HG02610 (cell line): ENCODE measurements at regions not wholly inside any gene's neighbourhood (a gene's known extent, or its start where the extent isn't known, plus 50 kb on each side); places are given as distances from the start of the nearest gene placed in this dataset.
"Not testable (repeated sequence)": the region's sequence is repeated elsewhere in the genome, so short reads cannot be mapped to it uniquely, and the experiment has no call there.

Experiments
- ATAC-seq: cut with Tn5 transposase; IDR thresholded peaks from one replicate; pipeline ENCODE4 v1.9.1; 2021; ENCODE audit warnings: mild to moderate bottlenecking, moderate library complexity; ENCODE audit not compliant: unreplicated experiment

- ATAC-seq, result peak; percentile 27
These were observed 369.4 kb upstream of the IGFBP3 start for GRCh38 chr7:46290374-46291049.

GRCh38 chr7:46288861-46289260 is 367.8 kb upstream of the IGFBP3 start:
- no peak for ATAC-seq

GRCh38 chr7:46288010-46288409 is 366.9 kb upstream of the IGFBP3 start:
- ATAC-seq, result no peak

- ATAC-seq, result no peak
These were observed 365.9 kb upstream of the IGFBP3 start for GRCh38 chr7:46286957-46287356.

GRCh38 chr7:46286356-46286755 is 365.3 kb upstream of the IGFBP3 start:
- no peak for ATAC-seq

GRCh38 chr7:46285878-46286277 is 364.8 kb upstream of the IGFBP3 start:
- ATAC-seq, result no peak

GRCh38 chr7:46283852-46284251 is 362.8 kb upstream of the IGFBP3 start:
- no peak for ATAC-seq

GRCh38 chr7:46282155-46282554 is 361.1 kb upstream of the IGFBP3 start:
- ATAC-seq, result peak; percentile 69

- ATAC-seq, result no peak
These were observed 360.0 kb upstream of the IGFBP3 start for GRCh38 chr7:46281071-46281470.

GRCh38 chr7:46279290-46279689 is 358.2 kb upstream of the IGFBP3 start:
- no peak for ATAC-seq

- no peak for ATAC-seq
These were observed 343.6 kb upstream of the IGFBP3 start for GRCh38 chr7:46264646-46265045.

- ATAC-seq, result not testable (repeated sequence)
These were observed 340.6 kb upstream of the IGFBP3 start for GRCh38 chr7:46261638-46262037.

GRCh38 chr7:46259947-46260346 is 338.9 kb upstream of the IGFBP3 start:
- ATAC-seq, result no peak

GRCh38 chr7:46257761-46258448 is 336.8 kb upstream of the IGFBP3 start:
- no peak for ATAC-seq

- ATAC-seq, result no peak
These were observed 336.0 kb upstream of the IGFBP3 start for GRCh38 chr7:46256870-46257661.

GRCh38 chr7:46253520-46253919 is 332.4 kb upstream of the IGFBP3 start:
- no peak for ATAC-seq

- no peak for ATAC-seq
These were observed 326.6 kb upstream of the IGFBP3 start for GRCh38 chr7:46247664-46248063.

- no peak for ATAC-seq
These were observed 324.6 kb upstream of the IGFBP3 start for GRCh38 chr7:46245586-46246111.

GRCh38 chr7:46244757-46245156 is 323.7 kb upstream of the IGFBP3 start:
- ATAC-seq, result no peak

- no peak for ATAC-seq
These were observed 322.3 kb upstream of the IGFBP3 start for GRCh38 chr7:46243406-46243805.

GRCh38 chr7:46239846-46240245 is 318.8 kb upstream of the IGFBP3 start:
- ATAC-seq, result no peak

- ATAC-seq, result no peak
These were observed 316.4 kb upstream of the IGFBP3 start for GRCh38 chr7:46237466-46237865.
